ENCODE measurements at regions not wholly inside any gene's neighbourhood (a gene's known extent, or its start where the extent isn't known, plus 50 kb on each side); places are given as distances from the start of the nearest gene placed in this dataset.

GRCh38 chr14:35938770-35939169, 112.6 kb downstream of the BRMS1L start:
- Histone ChIP-seq H3K27ac (no peak overlapping the region), H3K36me3 (no peaks in the 10 kb centered on the region), H3K4me1 (no peaks in the 10 kb centered on the region), H3K27me3 (replicated peaks in 1 of 7) (peaks cover 0 to 8% (median 0%) of the 10 kb centered on the region in 7 donors), H3K4me3 (no peak overlapping the region), H3K9me3 (no peaks in the 10 kb centered on the region)
- WGBS, 5 donors, result 74 to 84% (median 80%) methylated on average over 2 of the region's 2 CpGs
- intact Hi-C loops (cut with DNase I; ENCODE audit: low total_unique reads), result no loop called here
- no peak for DNase-seq
- TF ChIP-seq POLR2AphosphoS5 (IDR thresholded peaks at IDR 0.05), result no peak
- TF ChIP-seq POLR2A (IDR thresholded peaks at IDR 0.05), result no peak
- TF ChIP-seq CTCF (IDR thresholded peaks at IDR 0.05 in 8 of 11, conservative IDR thresholded peaks at IDR 0.05 in 3 of 11), result no peak

- WGBS, 5 donors, result 53 to 69% (median 61%) methylated on average over 2 of the region's 2 CpGs
- Histone ChIP-seq H3K9me3 (no peaks in the 10 kb centered on the region), H3K27me3 (replicated peaks in 1 of 7) (peaks cover 0 to 8% (median 0%) of the 10 kb centered on the region in 7 donors), H3K36me3 (no peaks in the 10 kb centered on the region), H3K4me1 (peaks cover 0 to 4% (median 0%) of the 10 kb centered on the region in 6 donors), H3K4me3 (no peak overlapping the region), H3K27ac (no peak overlapping the region)
- DNase-seq, result no peak
- intact Hi-C loops (cut with DNase I; ENCODE audit: low total_unique reads), result no loop called here
- TF ChIP-seq POLR2A (IDR thresholded peaks at IDR 0.05), result no peak
- TF ChIP-seq POLR2AphosphoS5 (IDR thresholded peaks at IDR 0.05), result no peak
- no peak for TF ChIP-seq CTCF (IDR thresholded peaks at IDR 0.05 in 8 of 11, conservative IDR thresholded peaks at IDR 0.05 in 3 of 11)
Measured at GRCh38 chr14:35934499-35934898, 108.4 kb downstream of the BRMS1L start.

- no peak for DNase-seq
- H3K4me3 ChIP-seq, result peak overlapping the region in 3 of 8 donors; percentile 11 to 52 (median 16)
- H3K4me1 ChIP-seq, result peaks cover 0 to 4% (median 0%) of the 10 kb centered on the region in 6 donors
- peaks cover 0 to 8% (median 0%) of the 10 kb centered on the region in 7 donors for H3K27me3 ChIP-seq (replicated peaks in 1 of 7)
- H3K36me3 ChIP-seq, result no peaks in the 10 kb centered on the region
- no peak for TF ChIP-seq POLR2A (IDR thresholded peaks at IDR 0.05)
- no peak for TF ChIP-seq POLR2AphosphoS5 (IDR thresholded peaks at IDR 0.05)
- no peak for TF ChIP-seq CTCF (IDR thresholded peaks at IDR 0.05 in 8 of 11, conservative IDR thresholded peaks at IDR 0.05 in 3 of 11)
- H3K9me3 ChIP-seq, result no peaks in the 10 kb centered on the region
- no peak overlapping the region for H3K27ac ChIP-seq
- intact Hi-C loops (cut with DNase I; ENCODE audit: low total_unique reads), result no loop called here
- 49 to 58% (median 55%) methylated on average over 13 of the region's 13 CpGs for WGBS, 5 donors
Measured at GRCh38 chr14:35932659-35933159, 106.6 kb downstream of the BRMS1L start.

- no peak for TF ChIP-seq POLR2A (IDR thresholded peaks at IDR 0.05)
- no peak for TF ChIP-seq POLR2AphosphoS5 (IDR thresholded peaks at IDR 0.05)
- no peak for TF ChIP-seq CTCF (IDR thresholded peaks at IDR 0.05 in 8 of 11, conservative IDR thresholded peaks at IDR 0.05 in 3 of 11)
- intact Hi-C loops (cut with DNase I; ENCODE audit: low total_unique reads), result no loop called here
- H3K4me3 ChIP-seq, result no peak overlapping the region
- no peaks in the 10 kb centered on the region for H3K36me3 ChIP-seq
- H3K4me1 ChIP-seq, result peaks cover 0 to 4% (median 0%) of the 10 kb centered on the region in 6 donors
- H3K27me3 ChIP-seq (replicated peaks in 1 of 7), result peaks cover 0 to 8% (median 0%) of the 10 kb centered on the region in 7 donors
- H3K9me3 ChIP-seq, result no peaks in the 10 kb centered on the region
- H3K27ac ChIP-seq, result no peak overlapping the region
- no peak for DNase-seq
Measured at GRCh38 chr14:35932136-35932535, 106.0 kb downstream of the BRMS1L start.

Data from spleen (tissue), 11 donors.